ENCODE measurements at regions not wholly inside any gene's neighbourhood (a gene's known extent, or its start where the extent isn't known, plus 50 kb on each side); places are given as distances from the start of the nearest gene placed in this dataset.
A peak's percentile ranks its signal among the peaks of the same experiment; 100 is the strongest.

DNA sequence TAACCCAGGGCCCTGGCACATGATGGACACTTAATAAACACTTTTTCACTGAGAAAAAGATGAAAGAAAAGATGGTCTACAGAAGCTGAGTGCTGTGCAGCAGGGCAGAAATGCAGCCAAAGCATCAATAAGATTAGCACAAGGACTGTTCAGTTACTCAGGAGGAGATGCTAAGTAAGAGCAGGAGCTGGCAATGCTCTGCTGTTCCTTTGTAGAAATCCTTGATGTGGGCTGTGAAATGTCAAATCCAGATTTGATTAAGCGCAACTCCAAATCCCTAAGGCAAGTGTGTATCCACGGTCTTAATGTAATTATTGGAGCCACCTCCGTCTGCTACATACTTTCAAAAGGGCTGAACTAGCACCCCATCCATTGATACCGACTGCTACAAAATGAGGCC is 151.8 kb upstream of the BTG1 start:
- DNase-seq, result no peak
- ATAC-seq (replicated peaks), result peak in 1 of 2 donors; percentile 1
- Mint-ChIP-seq H3K27ac (peak overlapping the region; percentile 88), H3K4me3 (no peak overlapping the region), H3K36me3 (peaks cover 0 to 6% of the 10 kb centered on the region in 2 donors), H3K4me1 (peaks cover 0 to 11% of the 10 kb centered on the region in 2 donors), H3K27me3 (no peaks in the 10 kb centered on the region), H3K9me3 (no peaks in the 10 kb centered on the region)

DNA sequence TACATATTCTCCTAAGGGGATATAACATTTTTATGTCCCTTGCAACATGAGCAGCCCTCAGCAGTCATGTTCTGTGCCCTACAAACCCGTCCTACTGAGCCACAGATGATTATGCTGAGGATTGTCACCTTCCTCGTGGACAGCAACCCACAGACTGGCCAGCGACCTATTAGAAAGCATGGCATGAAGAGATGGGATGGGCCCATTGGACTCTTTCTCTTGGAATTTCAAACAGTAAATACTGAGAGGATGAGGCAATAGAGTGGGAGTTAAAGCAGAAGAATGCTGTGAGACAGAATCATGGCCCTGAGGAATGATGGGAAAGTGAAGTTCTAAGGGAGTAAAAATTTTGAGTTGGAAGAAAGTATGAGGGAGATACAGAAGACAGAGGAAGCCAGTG is 149.9 kb upstream of the BTG1 start:
- ATAC-seq (replicated peaks) (no peak), DNase-seq (no peak)
- peaks cover 4 to 12% of the 10 kb centered on the region in 2 donors for H3K4me1 Mint-ChIP-seq
- no peaks in the 10 kb centered on the region for H3K9me3 Mint-ChIP-seq
- H3K27me3 Mint-ChIP-seq, result no peaks in the 10 kb centered on the region
- no peak overlapping the region for H3K27ac Mint-ChIP-seq
- peaks cover 0 to 6% of the 10 kb centered on the region in 2 donors for H3K36me3 Mint-ChIP-seq
- no peak overlapping the region for H3K4me3 Mint-ChIP-seq

DNA sequence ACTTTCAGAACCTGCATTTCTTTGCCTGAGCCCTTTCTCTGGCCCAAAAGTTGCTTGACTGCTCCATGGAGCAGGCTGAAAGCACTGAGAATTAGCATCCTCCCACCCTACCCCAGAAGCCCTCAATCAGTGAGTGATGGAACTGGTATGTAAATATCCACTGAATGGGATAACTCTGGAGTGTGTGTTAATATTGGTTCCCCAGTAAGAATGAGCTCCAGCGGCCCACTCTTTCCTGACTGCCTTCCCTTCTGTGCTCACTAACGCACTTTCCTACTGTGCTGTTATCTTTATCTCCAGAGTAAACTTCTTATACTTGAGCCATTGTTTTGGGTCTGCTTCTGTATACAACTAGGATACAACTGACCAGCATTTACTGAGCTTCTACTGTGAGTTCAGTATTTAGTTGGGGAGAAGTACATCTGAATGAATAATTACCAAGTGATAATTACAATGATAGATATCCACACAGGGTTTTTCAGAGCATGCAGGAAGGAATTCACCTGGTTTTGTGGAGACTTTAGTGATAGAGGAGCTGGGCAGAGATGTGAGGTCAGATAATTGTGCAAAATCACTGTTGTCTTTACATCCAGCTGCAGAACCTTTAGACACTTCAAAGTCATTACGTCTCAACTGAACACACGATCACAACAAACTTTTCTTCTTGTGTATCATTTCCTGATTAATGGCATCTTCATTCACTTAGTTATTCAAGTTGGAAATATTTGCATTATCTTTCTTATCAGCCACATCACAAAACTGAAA is 149.2 kb upstream of the BTG1 start:
- DNase-seq (no peak), ATAC-seq (replicated peaks) (no peak)
- no peaks in the 10 kb centered on the region for H3K9me3 Mint-ChIP-seq
- no peaks in the 10 kb centered on the region for H3K27me3 Mint-ChIP-seq
- H3K27ac Mint-ChIP-seq, result no peak overlapping the region
- peaks cover 0 to 6% of the 10 kb centered on the region in 2 donors for H3K36me3 Mint-ChIP-seq
- H3K4me1 Mint-ChIP-seq, result peaks cover 8 to 16% of the 10 kb centered on the region in 2 donors
- no peak overlapping the region for H3K4me3 Mint-ChIP-seq

DNA sequence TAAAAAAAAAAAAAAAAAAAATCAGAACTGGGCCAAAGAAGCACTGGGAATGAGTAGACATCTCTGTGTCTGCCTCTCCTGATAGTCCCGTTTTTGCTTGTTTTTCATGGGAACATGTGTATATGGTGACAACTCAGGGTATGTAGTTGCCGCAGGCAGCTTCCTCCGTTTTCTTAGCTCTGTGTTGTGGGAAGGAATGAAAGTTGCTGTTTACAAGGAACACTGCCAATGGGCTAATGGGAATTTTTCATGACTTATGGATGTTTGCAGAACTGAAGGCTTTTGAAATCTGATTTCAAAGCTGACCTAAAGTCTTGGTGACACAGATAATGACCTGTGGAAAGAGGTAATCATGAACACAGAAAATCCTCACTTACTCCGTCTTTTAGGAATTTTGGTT is 146.4 kb upstream of the BTG1 start:
- ATAC-seq (replicated peaks), result no peak
- Mint-ChIP-seq H3K9me3 (no peaks in the 10 kb centered on the region), H3K36me3 (peaks cover 0 to 7% of the 10 kb centered on the region in 2 donors), H3K4me1 (peaks cover 9 to 15% of the 10 kb centered on the region in 2 donors), H3K27me3 (no peaks in the 10 kb centered on the region), H3K4me3 (no peak overlapping the region), H3K27ac (no peak overlapping the region)
- no peak for DNase-seq

DNA sequence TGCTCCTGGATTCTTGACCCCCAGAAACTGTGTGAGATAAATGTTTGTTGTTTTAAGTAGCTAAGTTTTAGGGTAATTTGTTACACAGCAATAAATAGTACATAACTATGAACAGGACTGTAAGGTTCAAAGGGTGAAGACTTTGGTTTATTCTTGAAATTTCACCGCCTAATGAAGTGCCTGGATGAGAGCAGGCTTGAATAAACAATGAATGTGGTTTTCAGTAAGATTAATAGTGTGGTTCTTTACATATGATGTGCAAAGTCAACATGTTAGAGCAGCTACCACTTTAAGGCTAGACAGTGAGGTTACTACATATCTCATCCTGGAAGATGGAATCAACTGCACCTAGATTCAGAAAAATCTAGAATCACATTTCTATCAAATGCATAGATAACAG is 145.2 kb upstream of the BTG1 start:
- Mint-ChIP-seq H3K27me3 (no peaks in the 10 kb centered on the region), H3K36me3 (peaks cover 0 to 10% of the 10 kb centered on the region in 2 donors), H3K4me3 (no peak overlapping the region), H3K4me1 (peaks cover 9 to 15% of the 10 kb centered on the region in 2 donors), H3K9me3 (no peaks in the 10 kb centered on the region), H3K27ac (no peak overlapping the region)
- ATAC-seq (replicated peaks), result no peak
- DNase-seq, result no peak

DNA sequence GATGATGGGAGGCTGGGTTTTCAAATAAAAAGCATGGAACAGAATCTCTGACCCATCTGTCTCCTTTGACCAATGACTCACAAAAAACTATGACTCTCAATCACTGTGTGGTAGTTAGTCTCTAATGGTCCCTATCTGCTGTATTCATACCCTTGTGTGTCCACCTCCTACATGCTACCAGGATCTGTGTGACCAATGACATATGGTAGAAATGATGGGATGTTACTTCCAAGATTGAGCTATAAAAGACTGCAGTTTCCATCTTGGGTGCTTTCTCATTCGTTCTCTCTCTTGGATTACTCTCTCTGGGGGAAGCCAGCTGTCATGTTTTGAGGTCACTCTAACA is 144.7 kb upstream of the BTG1 start:
- no peak overlapping the region for H3K27ac Mint-ChIP-seq
- peaks cover 0 to 7% of the 10 kb centered on the region in 2 donors for H3K36me3 Mint-ChIP-seq
- ATAC-seq (replicated peaks) (no peak), DNase-seq (no peak)
- H3K9me3 Mint-ChIP-seq, result no peaks in the 10 kb centered on the region
- no peak overlapping the region for H3K4me3 Mint-ChIP-seq
- no peaks in the 10 kb centered on the region for H3K27me3 Mint-ChIP-seq
- peaks cover 6 to 15% of the 10 kb centered on the region in 2 donors for H3K4me1 Mint-ChIP-seq

DNA sequence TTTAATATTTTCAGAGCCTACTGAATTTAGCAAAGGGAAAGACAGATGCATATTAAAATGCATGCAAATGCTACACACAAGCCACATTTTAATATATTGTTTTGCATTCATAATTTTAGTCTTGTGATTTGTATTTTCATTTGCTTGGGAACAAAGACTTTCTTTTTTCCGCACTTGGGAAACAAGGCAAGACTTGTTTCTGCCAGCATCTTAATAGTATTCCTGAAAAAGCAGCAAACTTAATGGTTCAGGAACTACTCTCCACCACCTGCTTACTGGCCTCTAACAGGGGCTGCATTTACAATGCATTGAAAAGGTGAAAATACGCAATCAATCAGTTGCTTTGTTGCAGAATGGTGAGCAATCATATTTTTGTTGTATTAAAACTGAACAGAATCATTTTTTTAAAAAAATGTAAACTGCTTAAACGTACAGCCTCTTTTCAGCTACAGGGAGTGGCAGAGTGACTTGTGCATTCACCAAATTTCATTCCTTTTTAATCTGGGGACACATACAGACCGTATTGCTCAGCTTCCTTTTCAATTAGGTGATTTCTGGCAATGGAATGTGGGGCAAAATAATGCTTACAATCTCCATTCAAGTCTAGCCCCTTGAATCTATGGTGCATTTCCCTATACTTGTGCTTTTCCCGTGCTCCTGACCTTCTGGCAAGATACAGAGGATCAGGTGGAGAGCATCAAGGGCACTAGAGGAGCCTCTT is 144.1 kb upstream of the BTG1 start:
- DNase-seq (no peak), ATAC-seq (replicated peaks) (no peak)
- no peak overlapping the region for H3K4me3 Mint-ChIP-seq
- peaks cover 6 to 15% of the 10 kb centered on the region in 2 donors for H3K4me1 Mint-ChIP-seq
- H3K9me3 Mint-ChIP-seq, result no peaks in the 10 kb centered on the region
- H3K27ac Mint-ChIP-seq, result no peak overlapping the region
- H3K27me3 Mint-ChIP-seq, result no peaks in the 10 kb centered on the region
- peaks cover 0 to 7% of the 10 kb centered on the region in 2 donors for H3K36me3 Mint-ChIP-seq

DNA sequence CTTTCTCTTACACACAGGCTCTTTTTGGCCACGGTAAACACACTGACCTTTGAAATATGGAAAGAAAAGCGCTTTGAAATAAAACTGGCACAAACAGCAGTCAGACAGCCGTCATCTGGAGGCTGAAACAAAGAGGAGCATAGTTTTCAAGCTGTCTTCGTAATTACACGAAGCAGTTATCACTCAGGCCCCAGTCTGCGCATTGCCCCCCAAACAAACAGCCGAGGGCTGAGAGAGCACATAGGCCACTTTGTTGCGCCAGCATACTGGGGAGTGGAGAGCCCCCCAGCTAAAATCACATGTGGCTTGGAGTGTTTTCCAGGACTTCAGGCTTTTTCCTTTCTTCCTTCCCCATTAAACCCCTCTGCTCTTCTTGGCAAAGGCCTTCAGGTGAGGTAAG is 142.9 kb upstream of the BTG1 start:
- no peak for ATAC-seq (replicated peaks)
- H3K27ac Mint-ChIP-seq, result peak overlapping the region; percentile 56

DNA sequence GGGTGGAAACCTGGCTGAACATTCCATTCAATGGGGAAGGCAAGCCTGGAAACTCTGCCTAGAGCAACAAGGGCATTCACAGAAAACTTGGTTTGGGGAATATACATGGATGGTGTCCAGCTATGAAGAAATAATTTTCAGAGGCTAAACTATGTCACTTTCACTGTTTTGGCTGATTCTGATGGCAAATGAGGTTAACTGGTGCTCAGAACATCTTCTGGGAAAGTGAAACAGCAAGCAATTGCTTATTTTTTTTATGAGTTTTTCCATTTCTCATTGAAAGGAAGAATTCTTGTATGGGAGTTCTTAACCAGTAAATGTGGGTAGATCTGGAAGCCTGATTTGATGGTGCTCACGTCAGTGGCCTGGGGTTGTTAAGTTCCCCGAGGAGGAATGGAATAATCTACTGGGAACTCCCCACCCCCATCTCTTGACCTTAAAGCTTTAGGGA is 132.8 kb upstream of the BTG1 start:
- H3K9me3 Mint-ChIP-seq, result peaks cover 0 to 2% of the 10 kb centered on the region in 2 donors
- peaks cover 0 to 2% of the 10 kb centered on the region in 2 donors for H3K36me3 Mint-ChIP-seq
- no peak overlapping the region for H3K4me3 Mint-ChIP-seq
- H3K27me3 Mint-ChIP-seq, result no peaks in the 10 kb centered on the region
- no peak for ATAC-seq (replicated peaks)
- peaks cover 13 to 36% of the 10 kb centered on the region in 2 donors for H3K4me1 Mint-ChIP-seq
- no peak for DNase-seq
- H3K27ac Mint-ChIP-seq, result no peak overlapping the region

More for the DNA sequence above, 142.9 kb upstream of the BTG1 start:
- Mint-ChIP-seq H3K9me3 (no peaks in the 10 kb centered on the region), H3K27me3 (no peaks in the 10 kb centered on the region), H3K4me3 (no peak overlapping the region), H3K4me1 (peaks cover 6 to 15% of the 10 kb centered on the region in 2 donors), H3K36me3 (peaks cover 0 to 4% of the 10 kb centered on the region in 2 donors)
- no peak for DNase-seq

DNA sequence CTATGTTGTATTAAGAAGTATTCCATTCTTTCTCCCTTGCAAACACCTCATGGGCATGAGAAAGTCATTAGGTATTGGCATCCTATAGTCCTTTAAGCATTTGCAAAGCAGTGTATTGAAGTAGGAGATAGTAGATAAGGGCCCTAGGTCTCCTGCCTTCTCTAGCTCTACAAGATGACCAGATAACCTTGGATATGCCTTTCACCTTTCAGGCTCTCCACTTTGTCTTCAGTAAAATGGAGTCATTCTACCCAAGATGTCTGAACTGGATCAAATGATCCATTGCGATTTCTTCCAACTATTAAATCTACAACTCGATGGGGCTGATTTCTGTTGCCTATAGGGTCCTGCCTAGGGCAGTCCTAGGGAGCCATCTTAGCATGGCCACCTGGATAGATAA is 132.1 kb upstream of the BTG1 start:
- Mint-ChIP-seq H3K27me3 (no peaks in the 10 kb centered on the region), H3K4me1 (peaks cover 13 to 36% of the 10 kb centered on the region in 2 donors), H3K36me3 (peaks cover 0 to 2% of the 10 kb centered on the region in 2 donors), H3K9me3 (peaks cover 0 to 6% of the 10 kb centered on the region in 2 donors), H3K27ac (no peak overlapping the region), H3K4me3 (no peak overlapping the region)
- DNase-seq (no peak), ATAC-seq (replicated peaks) (no peak)

DNA sequence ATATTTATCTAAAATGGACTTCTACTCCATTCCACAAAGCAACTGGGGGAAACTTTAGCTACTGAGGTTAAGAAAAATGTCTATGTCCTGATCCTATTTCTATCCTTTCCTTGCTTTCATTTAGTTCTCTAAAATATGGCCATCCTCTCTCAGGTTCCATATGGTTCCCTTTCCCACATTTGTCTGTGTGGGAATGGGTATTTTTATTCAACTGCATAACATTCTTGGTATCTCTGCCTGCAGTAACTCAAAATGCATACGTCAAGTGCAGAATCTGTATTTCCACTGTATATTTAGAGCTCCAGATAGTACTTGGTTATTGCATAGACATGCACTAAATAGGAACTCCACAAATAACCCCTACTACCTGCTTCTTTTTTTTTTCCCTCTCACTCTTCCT is 130.6 kb upstream of the BTG1 start:
- no peak for ATAC-seq (replicated peaks)
- no peak for DNase-seq
- Mint-ChIP-seq H3K4me3 (no peak overlapping the region), H3K9me3 (peaks cover 0 to 4% of the 10 kb centered on the region in 2 donors), H3K4me1 (peaks cover 13 to 28% of the 10 kb centered on the region in 2 donors), H3K27me3 (no peaks in the 10 kb centered on the region), H3K36me3 (no peaks in the 10 kb centered on the region), H3K27ac (no peak overlapping the region)

DNA sequence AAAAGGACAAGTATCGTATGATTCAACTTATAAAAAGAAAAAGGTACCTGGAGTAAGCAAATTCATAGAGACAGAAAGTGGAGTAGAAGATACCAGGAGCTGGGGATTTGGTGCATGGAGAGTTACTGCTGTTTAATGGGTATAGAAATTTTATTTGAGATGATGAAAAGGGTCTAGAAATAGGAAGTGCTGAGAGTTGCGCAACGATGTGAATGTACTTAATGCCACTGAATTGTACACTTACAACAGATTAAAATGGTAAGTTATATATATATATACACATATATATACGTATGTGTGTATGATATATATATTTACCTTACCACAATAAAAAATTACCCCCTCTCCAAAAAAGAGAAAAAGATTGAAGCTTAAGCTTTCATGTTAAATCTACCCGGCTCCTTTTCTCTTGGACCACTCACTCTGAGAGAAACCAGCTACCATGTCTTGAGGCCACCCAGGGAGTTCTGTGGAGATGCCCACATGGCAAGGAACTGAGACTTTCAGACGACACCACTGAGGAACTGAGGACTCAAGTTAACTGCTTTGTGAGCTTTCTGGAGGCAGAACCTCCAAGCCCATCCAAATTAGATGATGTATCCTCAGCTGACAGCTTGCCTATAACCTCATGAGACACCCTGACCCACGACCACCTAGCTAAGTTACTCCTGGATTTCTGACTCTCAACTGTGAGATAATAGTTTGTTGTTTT is 130.0 kb upstream of the BTG1 start:
- H3K36me3 Mint-ChIP-seq, result peaks cover 0 to under 1% of the 10 kb centered on the region in 2 donors
- H3K9me3 Mint-ChIP-seq, result peaks cover 0 to 4% of the 10 kb centered on the region in 2 donors
- no peak overlapping the region for H3K4me3 Mint-ChIP-seq
- DNase-seq (no peak), ATAC-seq (replicated peaks) (peak; percentile 73 to 86)
- H3K27me3 Mint-ChIP-seq, result no peaks in the 10 kb centered on the region
- H3K4me1 Mint-ChIP-seq, result peaks cover 18 to 28% of the 10 kb centered on the region in 2 donors
- no peak overlapping the region for H3K27ac Mint-ChIP-seq

DNA sequence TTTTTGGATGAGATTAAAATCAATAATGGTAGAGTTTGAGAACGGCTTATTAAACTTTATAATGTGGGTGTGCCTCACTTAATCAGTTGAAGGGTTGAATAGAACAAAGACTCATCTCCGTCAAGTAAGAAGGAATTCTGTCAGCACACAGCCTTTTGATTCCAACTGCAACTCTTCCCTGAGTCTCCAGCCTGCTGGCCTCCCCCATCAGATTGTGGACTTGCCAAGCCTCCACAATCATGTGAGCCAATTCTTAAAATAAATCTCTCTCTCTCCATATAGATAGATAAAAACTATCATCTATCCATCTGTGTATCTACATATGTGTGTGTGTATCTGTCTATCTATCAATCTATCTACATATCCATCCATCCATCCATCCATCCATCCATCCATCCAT is 127.4 kb upstream of the BTG1 start:
- Mint-ChIP-seq H3K36me3 (peaks cover 0 to 1% of the 10 kb centered on the region in 2 donors), H3K27me3 (no peaks in the 10 kb centered on the region), H3K27ac (no peak overlapping the region), H3K4me3 (no peak overlapping the region), H3K9me3 (peaks cover 0 to 4% of the 10 kb centered on the region in 2 donors), H3K4me1 (peaks cover 19 to 23% of the 10 kb centered on the region in 2 donors)
- no peak for ATAC-seq (replicated peaks)
- no peak for DNase-seq
